ENCODE measurements at regions not wholly inside any gene's neighbourhood (a gene's known extent, or its start where the extent isn't known, plus 50 kb on each side); places are given as distances from the start of the nearest gene placed in this dataset.

GRCh38 chr2:64817453-64817852 is 163.7 kb upstream of the SERTAD2 start:
- TF ChIP-seq POLR2A (IDR thresholded peaks at IDR 0.05), result no peak
- TF ChIP-seq, protein P1, sequence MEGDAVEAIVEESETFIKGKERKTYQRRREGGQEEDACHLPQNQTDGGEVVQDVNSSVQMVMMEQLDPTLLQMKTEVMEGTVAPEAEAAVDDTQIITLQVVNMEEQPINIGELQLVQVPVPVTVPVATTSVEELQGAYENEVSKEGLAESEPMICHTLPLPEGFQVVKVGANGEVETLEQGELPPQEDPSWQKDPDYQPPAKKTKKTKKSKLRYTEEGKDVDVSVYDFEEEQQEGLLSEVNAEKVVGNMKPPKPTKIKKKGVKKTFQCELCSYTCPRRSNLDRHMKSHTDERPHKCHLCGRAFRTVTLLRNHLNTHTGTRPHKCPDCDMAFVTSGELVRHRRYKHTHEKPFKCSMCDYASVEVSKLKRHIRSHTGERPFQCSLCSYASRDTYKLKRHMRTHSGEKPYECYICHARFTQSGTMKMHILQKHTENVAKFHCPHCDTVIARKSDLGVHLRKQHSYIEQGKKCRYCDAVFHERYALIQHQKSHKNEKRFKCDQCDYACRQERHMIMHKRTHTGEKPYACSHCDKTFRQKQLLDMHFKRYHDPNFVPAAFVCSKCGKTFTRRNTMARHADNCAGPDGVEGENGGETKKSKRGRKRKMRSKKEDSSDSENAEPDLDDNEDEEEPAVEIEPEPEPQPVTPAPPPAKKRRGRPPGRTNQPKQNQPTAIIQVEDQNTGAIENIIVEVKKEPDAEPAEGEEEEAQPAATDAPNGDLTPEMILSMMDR (IDR thresholded peaks at IDR 0.05), result no peak
